SKM-1 treated with dmso at 0.1 percent for 144 hours (cell line): ENCODE measurements at regions not wholly inside any gene's neighbourhood (a gene's known extent, or its start where the extent isn't known, plus 50 kb on each side); places are given as distances from the start of the nearest gene placed in this dataset.
A peak's percentile ranks its signal among the peaks of the same experiment; 100 is the strongest.

Experiments used
- DNase-seq: peaks from one replicate; lab custom pipeline; 2025; ENCODE audit not compliant: unreplicated experiment; lab: John Stamatoyannopoulos, UW

DNA sequence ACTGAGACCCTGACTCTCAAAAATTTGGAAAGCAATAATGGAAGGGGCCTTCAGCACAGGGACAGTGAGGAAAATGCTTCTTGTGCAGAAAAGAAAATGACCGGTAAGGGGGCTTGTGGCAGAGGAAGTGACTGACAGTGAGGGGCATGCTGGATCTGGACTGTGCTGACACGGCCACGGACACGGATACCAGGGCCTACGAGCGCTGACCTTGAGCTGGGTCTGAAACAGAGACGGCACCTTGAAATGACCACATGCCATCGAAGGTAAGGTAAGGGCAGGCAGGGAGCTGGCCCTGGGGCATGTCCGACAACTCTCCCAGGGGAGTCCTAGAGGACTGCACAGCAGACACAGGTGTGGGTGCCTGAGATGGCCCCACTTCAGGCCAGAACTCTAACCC is 182.1 kb downstream of the RHOU start:
- DNase-seq, result no peak

DNA sequence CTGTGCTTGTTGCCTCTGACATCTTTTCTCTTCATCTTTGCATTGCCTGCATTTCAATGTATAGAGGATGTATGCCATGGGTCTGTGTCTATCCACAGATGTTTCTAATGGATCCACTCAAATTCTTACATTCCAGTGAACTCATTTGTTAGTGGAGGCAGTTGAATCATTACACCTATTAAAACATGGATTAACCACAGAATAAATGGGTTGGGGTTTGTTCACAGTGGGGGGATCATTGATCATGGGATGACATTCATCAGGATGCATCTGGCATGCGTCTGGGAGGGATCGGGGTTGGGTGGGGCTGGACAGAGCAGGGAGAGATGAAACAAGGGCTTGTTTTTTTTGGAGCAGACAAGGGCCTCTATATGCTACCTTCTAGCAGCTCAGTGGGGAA is 182.5 kb downstream of the RHOU start:
- no peak for DNase-seq

GRCh38 chr1:228918335-228918734 is 183.1 kb downstream of the RHOU start:
- DNase-seq, result no peak

DNA sequence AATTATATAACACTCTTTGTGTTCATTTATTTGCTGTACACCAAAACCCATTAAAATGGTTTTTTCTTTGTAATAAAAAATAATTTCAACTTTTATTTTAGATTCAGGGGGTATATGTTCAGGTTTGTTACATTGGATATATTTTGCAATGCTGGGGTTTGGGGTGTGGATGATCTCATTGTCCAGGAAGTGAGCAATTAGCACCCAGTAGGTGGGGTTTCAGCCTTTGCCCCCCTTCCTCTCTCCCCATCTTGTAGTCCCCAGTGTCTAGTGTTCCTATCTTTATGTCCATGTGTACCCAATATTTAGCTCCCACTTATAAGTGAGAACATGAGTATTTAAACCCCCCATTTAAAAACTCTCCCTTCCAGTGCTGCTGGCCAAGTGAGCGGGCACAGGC is 184.6 kb downstream of the RHOU start:
- no peak for DNase-seq

DNA sequence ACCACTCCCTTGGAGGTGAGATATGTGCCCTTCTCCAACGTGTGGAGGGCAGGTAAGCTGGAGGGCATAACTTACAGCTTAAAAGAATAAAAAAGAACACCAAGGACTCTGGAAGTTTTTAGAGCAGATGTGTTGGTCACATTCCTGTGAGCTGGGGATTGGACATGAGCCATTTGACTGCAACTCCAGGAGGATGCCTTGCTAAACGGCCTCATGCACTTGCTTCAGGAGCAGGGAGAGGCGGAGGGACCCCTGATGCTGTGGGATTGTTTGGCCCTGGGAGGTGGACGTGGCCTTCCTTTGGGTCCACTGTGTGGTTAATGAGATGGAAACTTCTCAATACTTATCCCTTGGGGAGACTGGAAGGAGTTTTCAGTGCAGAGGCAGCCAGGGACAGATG is 185.6 kb downstream of the RHOU start:
- no peak for DNase-seq

DNA sequence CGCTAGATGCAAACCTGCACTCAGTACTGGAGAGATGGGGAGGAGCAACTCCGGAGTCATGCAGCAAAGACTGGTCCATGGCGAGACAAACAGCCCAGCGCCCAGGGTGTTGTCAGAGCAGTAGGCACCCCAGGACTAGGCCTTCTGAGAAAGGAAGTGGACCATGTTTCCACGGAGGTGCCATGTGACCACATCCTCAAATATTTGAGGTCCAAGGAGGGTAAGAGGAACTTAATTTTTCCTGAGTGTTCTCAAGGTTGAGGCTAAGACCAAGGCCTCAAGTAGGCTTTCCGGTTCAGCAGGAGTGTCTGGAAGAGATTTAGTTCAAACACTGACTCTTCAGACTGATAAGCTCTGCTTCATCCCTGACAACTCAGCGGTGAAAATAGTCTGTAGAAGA is 186.2 kb downstream of the RHOU start:
- DNase-seq, result peak; percentile 92

DNA sequence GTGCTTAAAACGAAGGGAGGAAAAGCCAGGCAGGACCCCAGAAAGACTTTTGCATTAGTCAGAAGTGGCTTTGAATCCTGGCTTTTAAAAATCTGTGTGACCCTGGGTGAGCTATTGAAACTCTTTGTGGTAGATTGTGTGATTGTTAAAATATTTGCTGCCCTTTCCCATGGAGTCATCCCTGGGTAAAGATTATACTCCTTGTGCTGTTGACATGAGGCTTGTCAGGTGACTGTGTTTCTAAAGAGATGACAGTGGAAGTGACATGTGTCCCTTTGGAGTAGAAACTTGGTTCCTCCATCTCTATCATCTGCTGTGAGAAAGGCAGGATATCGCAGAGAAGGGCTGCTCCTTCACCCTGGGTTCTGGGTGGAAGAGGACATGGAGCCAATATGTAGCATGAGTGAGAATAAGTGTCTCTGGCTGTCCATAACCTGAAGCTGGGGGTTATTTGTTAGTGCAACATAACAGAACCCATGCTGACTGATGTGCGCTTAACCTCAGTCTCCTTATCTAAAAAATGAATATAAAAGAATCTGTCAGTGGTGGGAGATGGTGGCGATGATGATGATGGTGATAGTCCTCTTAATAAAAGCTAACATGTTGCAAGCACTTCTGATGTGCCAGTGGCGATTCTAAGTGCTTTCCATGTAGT is 187.6 kb downstream of the RHOU start:
- no peak for DNase-seq

DNA sequence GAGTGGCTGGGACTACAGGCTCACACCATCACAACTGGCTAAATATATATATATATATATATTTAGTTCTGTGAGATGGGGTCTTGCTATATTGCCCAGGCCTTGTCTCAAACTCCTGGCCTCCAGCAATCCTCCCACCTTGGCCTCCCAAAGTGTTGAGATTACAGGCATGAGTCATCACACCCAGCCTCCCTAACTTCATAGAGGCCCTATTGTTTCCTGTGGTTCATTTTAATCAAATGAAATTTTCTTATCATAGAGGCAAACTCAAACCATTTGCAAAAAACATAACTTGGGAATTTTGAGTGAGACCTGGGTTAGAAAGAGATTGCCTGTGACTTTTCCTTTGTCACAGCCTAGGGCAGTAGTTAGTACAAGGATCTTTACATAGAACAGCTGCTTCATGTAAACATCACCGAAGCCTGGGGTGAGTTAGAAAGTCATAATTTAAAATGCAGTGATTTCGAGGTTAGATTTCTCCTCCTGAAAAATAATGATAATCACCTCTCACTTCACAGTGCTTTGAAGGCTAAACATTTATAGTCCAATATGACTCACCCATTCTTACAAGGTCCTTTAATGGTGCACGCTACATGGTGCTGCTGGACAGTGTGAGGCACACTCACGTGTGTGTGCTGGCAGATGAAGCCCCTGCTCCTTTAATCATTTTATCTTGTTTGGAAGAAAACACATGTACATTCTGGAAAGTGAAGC is 188.9 kb downstream of the RHOU start:
- DNase-seq, result no peak

- DNase-seq, result no peak
Observed at GRCh38 chr1:228925691-228926090, 190.4 kb downstream of the RHOU start.

DNA sequence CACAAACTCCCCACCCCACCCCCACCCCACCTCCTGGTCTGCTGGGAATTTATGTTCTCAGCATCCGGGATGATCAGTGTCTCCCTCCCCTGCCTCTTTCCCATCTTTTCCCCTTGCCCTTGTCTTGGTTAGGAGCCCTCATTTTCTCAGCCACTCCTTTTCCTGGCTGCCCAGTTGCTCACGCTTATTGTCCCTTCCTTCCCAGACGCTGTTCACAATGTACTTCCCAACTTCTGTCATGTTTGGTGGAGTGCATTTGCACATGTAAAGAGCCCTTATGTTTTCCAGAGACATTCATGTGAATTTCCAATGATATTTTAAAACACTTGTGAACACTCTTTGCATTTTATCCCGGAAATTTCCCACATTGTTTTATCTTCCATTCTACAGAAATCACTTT is 192.1 kb downstream of the RHOU start:
- DNase-seq, result no peak

DNA sequence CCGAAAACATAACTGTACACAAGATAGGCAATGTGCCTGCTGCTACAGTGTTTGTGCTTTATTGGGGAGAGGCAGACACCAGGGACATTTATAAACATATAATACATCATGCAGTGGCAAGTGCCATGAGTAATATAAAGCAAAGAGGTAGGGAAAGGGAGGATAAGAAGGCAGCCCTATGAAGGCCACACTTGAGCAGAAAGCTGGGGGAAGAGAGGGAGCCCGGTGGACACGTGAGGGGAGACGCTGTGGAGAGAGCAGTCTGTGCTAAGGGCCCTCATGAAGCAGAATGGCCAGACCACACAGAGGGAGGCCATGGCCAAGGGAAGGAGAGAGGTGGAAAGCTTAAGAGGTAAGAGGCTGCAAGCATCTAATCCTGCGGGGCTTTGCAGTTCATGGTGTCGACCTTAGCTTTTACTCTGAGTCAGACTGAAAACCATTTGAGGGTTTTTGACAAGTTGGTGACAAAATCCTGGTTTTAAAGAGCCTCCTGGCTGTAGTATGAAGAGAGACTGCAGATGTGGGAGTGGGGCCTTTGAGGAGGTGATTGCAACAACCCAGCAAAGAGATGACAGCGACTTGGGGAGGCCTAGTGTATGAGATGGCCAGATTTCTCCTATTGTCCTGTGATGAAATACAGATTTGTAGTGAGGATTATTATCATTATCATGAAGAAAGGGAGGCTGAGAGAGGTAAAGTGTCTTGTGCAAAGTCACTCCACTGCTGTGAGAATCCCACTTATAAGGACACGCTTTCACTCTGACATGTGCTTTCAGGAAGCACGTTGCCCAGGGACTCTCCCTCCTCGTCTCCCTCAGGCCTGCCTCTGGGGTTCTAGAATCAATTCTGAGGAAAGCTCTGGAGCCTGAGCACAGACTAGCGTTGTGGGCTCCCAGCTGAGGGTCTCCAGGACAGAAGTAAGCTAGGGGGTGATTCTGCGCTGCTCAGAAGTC is 192.9 kb downstream of the RHOU start:
- no peak for DNase-seq

- no peak for DNase-seq
Observed at GRCh38 chr1:228929476-228930027, 194.3 kb downstream of the RHOU start.

DNA sequence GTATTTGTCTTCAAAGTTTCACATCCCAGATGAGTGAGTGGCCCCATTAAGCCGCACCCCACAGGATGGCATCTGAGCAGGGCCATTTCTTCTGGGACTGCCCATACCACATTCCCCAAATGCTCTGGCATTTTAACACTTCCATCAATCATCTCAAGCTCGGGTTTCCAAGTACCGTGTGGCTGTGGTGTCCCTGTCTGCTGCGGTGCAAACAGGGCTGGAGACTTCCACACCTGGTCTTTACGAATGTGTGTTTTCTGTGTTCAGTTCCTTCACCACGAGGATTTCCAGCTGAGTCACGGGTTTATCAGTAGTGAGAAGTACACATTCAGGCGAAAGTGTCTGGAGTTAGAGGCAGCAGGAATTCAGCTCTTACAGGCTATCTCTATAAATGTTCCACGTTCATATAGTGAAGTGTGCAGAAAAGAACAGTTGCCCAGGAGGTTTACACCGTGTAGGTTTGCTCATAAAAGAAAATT is 195.2 kb downstream of the RHOU start:
- DNase-seq, result no peak

- DNase-seq, result no peak
Observed at GRCh38 chr1:228933753-228934152, 198.5 kb downstream of the RHOU start.

GRCh38 chr1:228935198-228935663 is 200.0 kb downstream of the RHOU start:
- DNase-seq, result no peak

DNA sequence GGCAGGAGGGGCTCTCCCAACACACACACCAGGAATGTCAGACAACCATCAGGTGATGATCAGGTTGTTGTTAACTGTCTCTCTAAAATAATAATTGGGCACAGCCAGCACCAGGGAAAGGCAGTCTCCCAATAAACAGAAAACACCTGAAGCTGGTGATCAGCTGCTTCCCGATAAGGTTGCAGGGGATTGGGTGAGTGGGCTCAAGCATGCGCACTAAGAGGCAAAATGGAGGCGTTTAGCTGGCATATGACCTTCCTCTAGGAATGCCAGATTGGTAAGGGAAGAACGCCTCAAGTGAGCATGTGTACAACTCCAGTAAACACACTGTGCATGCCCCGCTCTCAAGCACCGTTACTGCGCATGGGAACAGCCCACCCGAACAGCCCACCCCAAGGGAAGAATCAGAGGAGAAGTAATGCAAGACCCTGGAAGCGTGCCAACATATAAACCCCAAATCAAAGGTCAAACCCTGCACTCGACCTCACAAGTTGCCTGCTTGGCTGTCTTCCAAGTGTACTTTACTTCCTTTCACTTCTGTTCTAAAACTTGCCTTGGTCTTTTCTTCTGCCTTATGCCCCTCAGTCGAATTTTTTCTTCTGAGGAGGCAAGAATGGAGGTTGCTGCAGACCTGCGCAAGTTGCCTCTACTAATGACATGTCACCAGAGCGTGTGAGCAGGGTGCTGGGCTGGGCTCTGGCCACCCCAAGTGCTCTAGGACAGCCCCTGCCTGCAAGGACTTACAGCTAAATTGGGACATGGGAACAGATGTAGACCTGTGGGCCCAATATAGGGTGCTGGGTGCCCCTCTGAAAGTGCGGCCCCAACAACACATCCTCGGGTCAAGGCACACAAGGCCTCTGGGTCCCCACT is 200.8 kb downstream of the RHOU start:
- peak; percentile 12 for DNase-seq

DNA sequence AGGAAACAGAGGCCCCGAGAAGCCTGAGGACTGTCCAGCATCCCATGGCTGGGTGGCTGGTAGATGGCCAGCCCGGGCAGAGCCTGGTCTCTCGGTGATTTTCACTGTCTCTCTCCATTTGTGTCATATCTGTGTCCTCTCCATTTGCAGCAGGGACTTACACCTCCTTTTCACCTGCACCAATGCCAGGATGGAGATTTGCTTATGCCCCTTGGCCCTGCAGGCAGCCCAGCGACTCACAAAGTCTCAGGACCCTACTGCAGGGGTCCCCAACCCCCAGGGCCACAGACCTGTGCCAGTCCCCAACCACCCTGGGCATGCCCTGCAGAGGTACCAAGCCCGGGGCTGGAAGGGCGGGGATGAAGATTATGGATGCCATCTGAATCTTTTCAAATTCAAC is 201.6 kb downstream of the RHOU start:
- DNase-seq, result no peak

DNA sequence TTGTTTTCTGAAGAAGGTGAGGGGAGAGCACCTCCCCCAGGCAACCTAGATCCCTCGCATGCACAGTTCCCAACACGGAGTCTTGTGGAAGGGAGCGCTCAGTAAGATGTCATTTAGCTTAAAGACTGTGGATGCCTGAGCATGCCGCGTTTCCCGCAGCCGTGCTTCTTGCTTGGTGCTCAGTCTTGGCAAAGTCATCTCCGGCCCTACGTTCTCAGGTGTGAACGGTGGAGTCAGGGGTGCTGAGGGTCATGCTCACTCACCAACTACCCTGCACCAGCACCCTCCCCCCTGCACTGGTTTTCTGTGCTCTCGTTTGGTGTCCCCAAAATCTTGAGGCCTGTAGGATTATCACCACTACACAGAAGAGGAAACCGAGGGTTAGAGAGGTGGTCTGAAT is 202.1 kb downstream of the RHOU start:
- DNase-seq, result no peak

DNA sequence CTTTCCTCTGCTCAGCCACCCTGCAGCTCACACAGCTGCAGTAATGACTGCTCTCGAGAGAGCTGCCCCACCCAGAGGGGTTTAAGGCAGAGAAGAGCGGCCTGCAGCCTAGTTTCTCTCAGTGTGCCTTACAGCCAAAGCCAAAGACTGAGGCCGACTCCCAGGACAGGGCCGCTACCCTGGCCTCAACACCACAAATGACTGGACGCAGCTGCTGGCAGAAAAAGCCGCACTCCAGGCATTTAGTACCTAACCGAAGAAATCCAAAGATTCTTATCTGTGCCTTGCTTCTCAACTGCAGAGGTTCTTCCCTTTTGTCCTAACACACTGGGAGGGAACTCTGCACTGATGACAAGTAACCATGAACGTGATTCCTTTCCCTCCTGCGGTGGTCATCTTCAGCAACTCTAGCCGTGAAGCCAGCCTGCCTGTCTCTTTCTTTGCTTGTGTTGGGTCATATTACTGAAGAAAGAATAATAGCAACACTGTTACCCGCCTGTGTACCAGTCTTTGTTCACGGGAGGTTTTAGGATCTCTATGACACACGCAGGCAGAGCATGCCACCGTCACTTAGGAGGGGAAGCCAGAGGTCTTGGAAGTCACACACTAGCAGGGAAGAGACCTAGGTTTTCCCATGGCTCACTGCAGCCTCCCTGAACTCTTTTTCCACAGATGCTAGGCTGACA is 202.7 kb downstream of the RHOU start:
- DNase-seq, result no peak

DNA sequence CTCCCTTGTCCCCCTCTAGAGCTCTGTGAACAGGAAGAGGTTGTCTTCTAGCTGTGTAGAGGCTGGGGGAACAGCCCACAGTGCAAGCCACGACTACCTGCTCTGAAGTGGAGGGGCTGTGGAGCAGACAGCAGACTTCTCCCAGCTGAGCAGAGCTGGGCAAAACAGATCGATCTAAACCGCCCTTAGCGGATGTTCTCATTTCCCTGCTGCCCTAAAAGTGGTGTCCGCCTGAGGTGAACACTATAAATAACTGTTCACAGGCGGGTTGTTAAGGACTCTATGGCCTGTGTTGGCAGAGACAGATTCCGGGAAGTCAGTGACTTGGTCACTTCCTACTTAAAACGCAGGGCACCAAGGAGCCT is 203.2 kb downstream of the RHOU start:
- DNase-seq, result peak; percentile 86
